Ovary (tissue), 3 donors: ENCODE measurements at regions not wholly inside any gene's neighbourhood (a gene's known extent, or its start where the extent isn't known, plus 50 kb on each side); places are given as distances from the start of the nearest gene placed in this dataset.

Experiments used
- CTCF ChIP-seq, 3 donors: fragments of 450-650 bp in 2 of 3; fragments of 200-600 bp in 1 of 3; IDR thresholded peaks; one replicate each; pipeline versions ENCODE4 v1.5.1 to v1.8.0; 2016 to 2022; ENCODE audit warnings: antibody characterized with exemption in 3 of 3, mild to moderate bottlenecking in 1 of 3
- POLR2A ChIP-seq: fragments of 450-650 bp; IDR thresholded peaks from one replicate; pipeline ENCODE4 v1.6.1; 2017; ENCODE audit warnings: antibody characterized with exemption, mild to moderate bottlenecking, moderate library complexity
- donor health status: DM: no; HTN: no; CAD: no.

GRCh38 chr14:54098536-54098935 lies 141.9 kb upstream of the BMP4 start:
- TF ChIP-seq CTCF (IDR thresholded peaks at IDR 0.05) = no peak
- TF ChIP-seq POLR2A = no peak
